ENCODE measurements at regions not wholly inside any gene's neighbourhood (a gene's known extent, or its start where the extent isn't known, plus 50 kb on each side); places are given as distances from the start of the nearest gene placed in this dataset.

- DNase-seq, result no peak
- in situ Hi-C loops (cut with MboI; ENCODE audit: low pct_ligation_motif_present in 1 of 4, low pct_unique_long_range_greater_than_20kb in 1 of 4, low sequenced_read_pairs in 3 of 4) (no loop called here), intact Hi-C loops (cut with DNase I; ENCODE audit: low total_unique reads) (no loop called here)
- Histone ChIP-seq H3K36me3 (no peaks in the 10 kb centered on the region), H3K4me3 (no peak overlapping the region), H3K27me3 (no peaks in the 10 kb centered on the region), H3K9me3 (no peaks in the 10 kb centered on the region), H3K4me1 (no peaks in the 10 kb centered on the region), H3K27ac (no peak overlapping the region)
- TF ChIP-seq POLR2AphosphoS5 (IDR thresholded peaks at IDR 0.05), result no peak
- TF ChIP-seq POLR2A (IDR thresholded peaks at IDR 0.05), result no peak
- no peak for TF ChIP-seq EP300 (IDR thresholded peaks at IDR 0.05; ENCODE audit: low read depth)
- 68% methylated on average over 3 of the region's 3 CpGs; no CpG with 5 or more reads in 1 of the 2 donors for WGBS, 2 donors (ENCODE audit: low coverage in 1 of 2)
Observed at GRCh38 chr12:115118177-115118724, 434.3 kb upstream of the TBX3 start.

DNA sequence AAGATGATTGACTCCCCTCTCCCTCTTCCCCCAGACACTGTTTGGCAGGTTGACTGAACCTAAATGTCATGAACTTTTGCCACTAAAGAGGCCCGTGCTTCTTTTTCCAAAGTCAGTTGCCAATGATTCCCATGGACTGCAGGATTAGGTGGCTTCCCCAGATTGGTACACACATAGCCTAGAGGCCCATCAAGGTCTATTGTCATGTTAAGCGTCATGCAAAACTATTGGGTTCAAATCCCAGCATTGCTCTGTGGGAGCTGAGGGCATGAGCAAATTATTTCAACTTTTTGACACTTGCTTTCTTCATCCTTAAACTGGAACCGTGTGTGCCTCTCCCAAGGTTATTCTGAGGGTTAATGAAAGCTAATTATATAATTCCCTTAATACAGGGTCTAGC lies 430.2 kb upstream of the TBX3 start:
- in situ Hi-C loops (cut with MboI; ENCODE audit: low pct_ligation_motif_present in 1 of 4, low pct_unique_long_range_greater_than_20kb in 1 of 4, low sequenced_read_pairs in 3 of 4), result no loop called here
- WGBS, 2 donors (ENCODE audit: low coverage in 1 of 2), result 70 to 78% methylated on average over 1 to 3 of the region's 3 CpGs
- Histone ChIP-seq H3K9me3 (no peaks in the 10 kb centered on the region), H3K27ac (no peak overlapping the region), H3K4me1 (no peaks in the 10 kb centered on the region), H3K4me3 (no peak overlapping the region), H3K36me3 (no peaks in the 10 kb centered on the region), H3K27me3 (no peaks in the 10 kb centered on the region)
- TF ChIP-seq CTCF (IDR thresholded peaks at IDR 0.05) (no peak), EP300 (IDR thresholded peaks at IDR 0.05; ENCODE audit: low read depth) (no peak), POLR2AphosphoS5 (IDR thresholded peaks at IDR 0.05) (no peak), POLR2A (IDR thresholded peaks at IDR 0.05) (no peak)
- no peak for DNase-seq
- intact Hi-C loops (cut with DNase I; ENCODE audit: low total_unique reads), result no loop called here

- H3K27ac ChIP-seq, result no peak overlapping the region
- in situ Hi-C loops (cut with MboI; ENCODE audit: low pct_ligation_motif_present in 1 of 4, low pct_unique_long_range_greater_than_20kb in 1 of 4, low sequenced_read_pairs in 3 of 4), result no loop called here
- no peak overlapping the region for H3K4me3 ChIP-seq
- TF ChIP-seq CTCF (IDR thresholded peaks at IDR 0.05), result no peak
- no peak for DNase-seq
- no peaks in the 10 kb centered on the region for H3K36me3 ChIP-seq
- no peaks in the 10 kb centered on the region for H3K27me3 ChIP-seq
- no peaks in the 10 kb centered on the region for H3K4me1 ChIP-seq
- WGBS, 2 donors (ENCODE audit: low coverage in 1 of 2), result 80 to 86% methylated on average over 2 to 3 of the region's 3 CpGs
- intact Hi-C loops (cut with DNase I; ENCODE audit: low total_unique reads), result no loop called here
- H3K9me3 ChIP-seq, result no peaks in the 10 kb centered on the region
Observed at GRCh38 chr12:115109863-115110262, 425.9 kb upstream of the TBX3 start.

DNA sequence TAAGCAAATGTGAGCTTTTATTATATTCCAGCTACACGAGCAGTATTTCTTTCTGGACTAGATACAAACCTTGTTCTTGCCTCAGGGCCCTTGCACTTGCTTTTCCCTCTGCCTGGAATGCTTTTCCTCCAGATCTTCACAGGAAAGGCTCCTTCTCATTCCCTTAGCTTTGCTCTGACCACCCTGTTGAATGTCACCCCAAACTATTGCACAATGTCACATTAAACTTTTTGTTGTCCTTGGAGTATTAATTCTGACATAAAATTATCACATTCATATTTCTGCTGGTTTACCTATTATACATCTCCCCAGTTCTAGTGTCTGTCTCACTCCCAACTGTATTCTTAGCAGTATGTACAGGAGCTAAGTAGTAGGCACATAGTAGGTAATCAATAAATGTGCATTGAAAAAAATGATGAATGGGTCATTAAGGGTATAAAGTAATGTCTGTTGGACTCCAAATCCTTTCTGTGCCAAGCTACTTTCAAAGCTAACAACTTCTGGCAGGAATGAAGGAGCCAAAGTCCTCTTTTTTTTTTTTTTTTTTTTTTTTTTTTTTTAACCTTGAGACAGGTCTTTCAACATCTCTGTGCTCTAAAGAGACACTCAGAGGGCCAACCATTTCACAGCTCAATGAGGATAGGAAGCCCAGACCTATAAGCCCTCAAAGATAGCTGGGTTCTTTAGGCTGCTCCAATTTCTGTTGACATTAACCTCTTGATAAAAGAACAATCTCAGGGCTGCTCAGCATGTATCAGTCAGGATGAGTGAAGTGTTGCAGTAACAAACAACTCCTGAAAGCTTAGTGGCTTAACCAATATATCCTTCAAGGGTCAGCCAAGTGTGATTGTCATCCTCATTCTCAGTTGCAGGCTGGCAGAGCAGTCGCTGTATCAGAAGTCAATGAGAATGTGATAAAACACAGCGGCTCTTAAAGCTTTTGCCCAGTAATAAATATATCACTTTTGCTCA lies 424.4 kb upstream of the TBX3 start:
- Histone ChIP-seq H3K27me3 (no peaks in the 10 kb centered on the region), H3K27ac (no peak overlapping the region), H3K4me1 (no peaks in the 10 kb centered on the region), H3K36me3 (no peaks in the 10 kb centered on the region), H3K4me3 (no peak overlapping the region), H3K9me3 (no peaks in the 10 kb centered on the region)
- in situ Hi-C loops (cut with MboI; ENCODE audit: low pct_ligation_motif_present in 1 of 4, low pct_unique_long_range_greater_than_20kb in 1 of 4, low sequenced_read_pairs in 3 of 4), result no loop called here
- WGBS, 2 donors (ENCODE audit: low coverage in 1 of 2), result 80 to 81% methylated on average over 3 of the region's 3 CpGs
- DNase-seq, result no peak
- intact Hi-C loops (cut with DNase I; ENCODE audit: low total_unique reads), result no loop called here
- no peak for TF ChIP-seq CTCF (IDR thresholded peaks at IDR 0.05)
- TF ChIP-seq POLR2AphosphoS5 (IDR thresholded peaks at IDR 0.05), result no peak
- TF ChIP-seq POLR2A (IDR thresholded peaks at IDR 0.05), result no peak
- TF ChIP-seq EP300 (IDR thresholded peaks at IDR 0.05; ENCODE audit: low read depth), result no peak
